ENCODE measurements at regions not wholly inside any gene's neighbourhood (a gene's known extent, or its start where the extent isn't known, plus 50 kb on each side); places are given as distances from the start of the nearest gene placed in this dataset.
"Not testable (repeated sequence)": the region's sequence is repeated elsewhere in the genome, so short reads cannot be mapped to it uniquely, and the experiment has no call there.

GRCh38 chr14:48704639-48705038 is 881.5 kb downstream of the RPS29 start:
- no peak for DNase-seq

DNA sequence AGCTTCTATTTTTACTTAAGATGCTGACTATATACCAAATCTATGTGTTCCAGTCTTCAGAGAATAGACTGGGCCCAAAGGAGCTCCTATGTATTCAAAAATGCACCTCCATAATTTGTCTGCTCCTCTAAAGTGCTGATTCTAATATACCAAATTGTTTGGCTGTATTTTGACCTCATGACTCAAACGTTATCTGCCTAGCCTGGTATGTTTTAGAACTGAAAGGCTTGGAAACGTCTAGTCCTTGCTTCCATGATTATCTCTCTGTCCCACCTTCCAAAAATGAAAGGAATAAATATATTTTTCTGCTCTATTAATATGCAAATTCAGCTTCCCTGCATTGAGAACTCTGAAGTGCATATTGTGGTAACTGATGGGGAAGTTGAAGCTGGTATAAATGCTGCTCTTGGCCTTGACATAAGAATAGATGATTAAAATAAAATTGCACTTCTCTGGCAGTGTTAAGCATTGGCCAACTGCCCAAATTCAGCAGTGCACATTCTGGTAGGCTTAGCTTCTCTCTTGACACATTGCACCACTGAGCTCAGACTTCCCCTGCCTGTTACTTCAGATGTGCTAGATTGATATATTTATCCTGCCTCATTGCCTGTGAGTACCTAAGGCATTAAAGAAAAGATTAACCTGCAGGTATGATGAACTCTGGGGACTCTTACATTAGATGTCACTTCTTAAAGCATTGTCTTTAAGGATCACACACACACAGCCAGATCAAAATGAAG is 882.3 kb downstream of the RPS29 start:
- no peak for DNase-seq

- not testable (repeated sequence) for DNase-seq
These were observed 888.8 kb downstream of the RPS29 start for GRCh38 chr14:48697362-48697761.

DNA sequence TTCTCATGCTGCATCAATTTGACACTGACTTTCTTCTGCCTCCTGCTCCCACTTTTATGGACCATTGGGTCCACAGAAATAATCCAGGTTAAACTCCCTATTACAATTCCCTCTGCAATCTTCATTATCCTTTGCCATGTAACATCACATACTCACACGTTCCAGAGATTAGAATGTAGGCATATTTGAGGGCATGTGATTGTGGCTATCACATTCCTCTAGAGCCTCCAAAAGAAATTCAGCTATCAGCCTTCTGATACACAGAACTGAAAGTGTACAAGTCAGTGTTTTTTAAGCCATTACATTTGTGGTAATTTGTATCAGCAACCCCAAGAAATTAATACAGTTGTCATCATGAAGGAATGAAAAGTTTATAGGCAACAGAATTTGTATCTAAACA is 892.4 kb downstream of the RPS29 start:
- DNase-seq: no peak

DNA sequence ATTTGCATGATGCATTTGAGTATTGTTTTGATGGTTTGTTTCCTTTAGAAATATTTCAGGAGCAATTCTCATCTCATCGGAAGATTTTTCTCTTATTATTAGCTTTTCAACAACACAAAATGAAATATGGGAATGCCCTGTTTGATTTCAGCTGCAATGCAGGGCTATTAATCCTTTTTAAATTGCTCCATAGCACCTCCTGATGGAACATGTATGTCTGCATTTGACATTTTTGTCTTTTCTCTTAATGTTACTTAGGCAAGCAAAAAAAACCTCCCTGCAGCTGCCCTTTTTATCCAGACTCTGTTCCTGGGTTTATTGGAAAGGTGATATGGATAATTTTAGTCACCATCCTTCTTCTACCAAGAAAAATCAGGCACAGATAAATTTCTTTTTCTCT is 895.8 kb downstream of the RPS29 start:
- no peak for DNase-seq

- no peak for DNase-seq
These were observed 899.5 kb downstream of the RPS29 start for GRCh38 chr14:48686650-48687049.

DNA sequence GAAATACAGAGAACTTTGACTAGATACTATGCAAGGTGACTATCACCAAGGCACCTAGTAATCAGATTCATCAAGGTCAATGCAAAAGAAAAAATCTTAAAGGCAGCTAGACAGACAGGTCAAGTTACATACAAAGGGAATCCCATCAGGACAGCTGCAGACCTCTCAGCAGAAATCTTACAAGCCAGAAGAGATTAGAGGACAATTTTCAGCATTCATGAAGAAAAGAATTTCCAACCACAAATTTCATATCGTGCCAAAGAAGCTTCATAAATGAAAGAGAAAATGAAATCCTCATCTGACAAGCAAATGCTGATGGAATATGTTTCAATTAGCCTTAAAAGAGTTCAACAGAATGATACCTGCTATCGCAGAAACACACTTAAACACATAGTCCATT is 913.7 kb downstream of the RPS29 start:
- DNase-seq: no peak

- DNase-seq: no peak
These were observed 915.2 kb downstream of the RPS29 start for GRCh38 chr14:48670939-48671338.

- no peak for DNase-seq
These were observed 920.9 kb downstream of the RPS29 start for GRCh38 chr14:48665077-48665784.

DNA sequence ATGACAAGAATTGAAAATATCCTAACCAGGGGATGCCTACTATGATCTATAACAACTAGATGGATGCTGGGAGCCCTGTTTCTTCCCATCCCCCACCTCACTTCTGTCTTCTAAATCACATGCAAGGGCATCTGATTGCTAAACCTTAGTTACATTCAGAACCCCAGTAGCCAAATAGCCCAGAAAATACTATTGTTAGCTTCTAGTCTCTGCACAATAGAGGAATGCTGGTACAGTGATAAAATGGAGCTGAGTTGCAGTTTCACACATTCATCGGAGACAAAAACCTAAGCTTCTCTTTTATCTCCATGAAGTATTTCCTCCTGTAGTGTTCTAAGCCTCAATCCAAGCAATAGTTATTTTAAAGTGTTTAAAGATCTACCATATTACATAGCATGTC is 942.9 kb downstream of the RPS29 start:
- DNase-seq: no peak

DNA sequence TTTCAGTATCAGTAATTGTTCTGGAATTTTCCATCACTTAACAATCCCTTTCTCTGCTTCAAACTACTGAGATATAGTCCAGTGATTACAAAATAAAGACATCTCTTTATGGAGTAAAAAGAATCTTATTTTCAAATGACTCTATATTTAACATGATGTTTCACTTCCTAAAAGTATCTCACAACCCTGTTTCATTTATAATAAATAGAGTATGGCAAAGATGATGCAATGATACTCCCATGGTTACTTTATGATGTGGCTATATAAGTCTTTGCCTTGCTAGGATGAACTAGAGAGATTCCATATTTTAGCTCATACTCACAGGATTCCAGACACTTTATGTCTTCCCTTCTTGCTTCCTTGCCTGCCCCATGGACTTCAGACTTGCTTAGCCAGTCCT is 953.5 kb upstream of the MDGA2 start:
- DNase-seq: no peak

- no peak for DNase-seq
These were observed 947.6 kb upstream of the MDGA2 start for GRCh38 chr14:48622980-48623379.

DNA sequence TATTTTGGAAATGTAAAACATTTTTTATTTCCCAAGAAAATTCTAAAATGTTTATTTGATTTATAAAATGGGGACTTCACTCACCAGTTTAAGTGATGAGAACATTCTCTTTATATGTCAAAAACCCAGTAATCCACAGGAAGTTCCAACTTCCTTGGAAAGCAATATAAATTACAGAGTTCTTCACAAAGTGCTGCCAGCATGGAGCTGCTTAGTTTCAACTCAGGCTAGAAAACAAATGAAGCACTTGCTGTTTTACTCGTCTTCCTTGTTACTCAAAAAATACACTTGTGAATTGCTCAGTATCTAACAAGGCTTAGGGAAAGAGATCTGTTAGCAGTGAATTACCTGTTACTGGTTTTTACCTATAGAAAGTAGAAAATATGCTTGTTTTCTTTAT is 942.7 kb upstream of the MDGA2 start:
- DNase-seq: no peak

- no peak for DNase-seq
These were observed 941.5 kb upstream of the MDGA2 start for GRCh38 chr14:48616931-48617330.

DNA sequence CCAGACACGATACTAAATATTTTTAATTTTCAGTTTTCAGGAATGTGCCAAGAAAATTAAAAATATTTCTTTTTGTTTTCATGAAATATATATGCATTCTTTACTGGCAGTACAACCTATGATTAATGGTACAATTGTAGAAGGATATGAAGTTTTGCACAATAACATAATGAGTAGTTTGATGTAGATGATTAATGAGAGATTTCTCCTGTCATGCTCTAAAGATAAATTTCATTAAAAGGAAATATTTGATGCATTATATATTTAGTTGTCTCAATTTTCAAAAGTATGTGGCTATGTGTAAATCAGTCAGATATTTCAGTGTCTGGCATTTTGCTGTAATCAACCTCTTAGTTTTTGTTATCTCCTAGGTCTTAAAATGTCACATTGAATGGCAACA is 940.2 kb upstream of the MDGA2 start:
- DNase-seq: no peak

- no peak for DNase-seq
These were observed 938.6 kb upstream of the MDGA2 start for GRCh38 chr14:48614003-48614402.

GRCh38 chr14:48606960-48607359 is 931.6 kb upstream of the MDGA2 start:
- not testable (repeated sequence) for DNase-seq

GRCh38 chr14:48598458-48598857 is 923.1 kb upstream of the MDGA2 start:
- DNase-seq: no peak

- no peak for DNase-seq
These were observed 910.7 kb upstream of the MDGA2 start for GRCh38 chr14:48586099-48586498.

DNA sequence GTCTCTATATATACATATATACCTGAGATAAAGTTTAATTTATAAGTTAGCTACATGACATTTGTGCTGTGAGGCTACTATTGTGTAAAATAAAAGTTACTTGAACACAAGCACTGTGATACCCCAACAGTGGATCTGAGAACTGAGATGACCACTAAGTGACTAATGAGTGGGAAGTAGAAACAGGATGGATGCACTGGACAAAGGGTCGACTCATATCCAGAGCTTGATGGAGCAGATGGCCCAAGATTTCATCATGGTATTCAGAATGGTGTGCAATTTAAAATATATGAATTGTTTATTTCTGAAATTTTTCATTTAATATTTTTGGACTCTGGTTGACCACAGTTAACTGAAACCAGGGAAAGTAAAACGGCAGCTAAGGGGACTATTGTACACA is 908.6 kb upstream of the MDGA2 start:
- no peak for DNase-seq

DNA sequence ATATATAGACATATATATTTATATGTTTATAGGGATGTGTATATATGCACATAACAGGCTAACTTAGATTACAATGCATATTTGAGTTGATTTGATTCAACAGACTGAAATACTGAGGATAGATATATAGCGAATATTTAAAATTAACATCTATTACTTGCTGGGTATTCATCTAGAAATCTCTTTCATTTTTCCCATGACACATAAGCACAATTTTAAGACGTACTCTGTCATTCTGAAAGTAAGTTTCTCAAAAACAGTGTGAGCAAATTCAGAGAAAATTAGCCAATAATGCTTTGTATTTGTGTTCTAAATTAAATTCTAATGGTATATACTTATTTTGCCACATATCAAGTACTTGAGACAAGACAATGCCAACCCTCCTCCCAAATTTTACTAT is 907.5 kb upstream of the MDGA2 start:
- no peak for DNase-seq

- DNase-seq: no peak
These were observed 905.3 kb upstream of the MDGA2 start for GRCh38 chr14:48580692-48581091.

GRCh38 chr14:48575772-48576171 is 900.4 kb upstream of the MDGA2 start:
- no peak for DNase-seq

- DNase-seq: no peak
These were observed 893.3 kb upstream of the MDGA2 start for GRCh38 chr14:48568688-48569087.

- DNase-seq: no peak
These were observed 892.8 kb upstream of the MDGA2 start for GRCh38 chr14:48568252-48568651.
